HFF-Myc (cell line): ENCODE measurements at regions not wholly inside any gene's neighbourhood (a gene's known extent, or its start where the extent isn't known, plus 50 kb on each side); places are given as distances from the start of the nearest gene placed in this dataset.
"Not testable (repeated sequence)": the region's sequence is repeated elsewhere in the genome, so short reads cannot be mapped to it uniquely, and the experiment has no call there.

Experiments used
- DNase-seq: peaks from one replicate; pipeline ENCODE4 v3.0.0-alpha.2; 2011; ENCODE audit warnings: low read depth; ENCODE audit errors: extremely low read depth
- H3K4me3 ChIP-seq: replicated peaks from 2 replicates; pipeline ENCODE4 v1.5.1; 2011; ENCODE audit warnings: low read depth, mild to moderate bottlenecking, control low read depth, low read length
- CTCF ChIP-seq: IDR thresholded peaks from 2 replicates; pipeline ENCODE4 v1.5.1; 2012; ENCODE audit warnings: mild to moderate bottlenecking, low read depth, low read length, control low read depth; ENCODE audit errors: missing control alignments

GRCh38 chrX:46029777-46030176 lies 515.4 kb downstream of the ZNF674 start:
- no peak for DNase-seq
- no peak overlapping the region for H3K4me3 ChIP-seq
- TF ChIP-seq CTCF = no peak

GRCh38 chrX:46016296-46016695 lies 528.9 kb downstream of the ZNF674 start:
- DNase-seq = no peak
- H3K4me3 ChIP-seq = no peak overlapping the region
- TF ChIP-seq CTCF = no peak

- no peak overlapping the region for H3K4me3 ChIP-seq
- DNase-seq = no peak
- TF ChIP-seq CTCF = no peak
These were observed 529.6 kb downstream of the ZNF674 start for GRCh38 chrX:46015653-46016052.

- no peak for DNase-seq
- no peak overlapping the region for H3K4me3 ChIP-seq
- TF ChIP-seq CTCF = no peak
These were observed 552.7 kb downstream of the ZNF674 start for GRCh38 chrX:45992402-45993123.

- no peak for TF ChIP-seq CTCF
- H3K4me3 ChIP-seq = no peak overlapping the region
- DNase-seq = no peak
These were observed 558.2 kb downstream of the ZNF674 start for GRCh38 chrX:45986971-45987370.

GRCh38 chrX:45986081-45986480 lies 559.1 kb downstream of the ZNF674 start:
- no peak for DNase-seq
- TF ChIP-seq CTCF = no peak
- no peak overlapping the region for H3K4me3 ChIP-seq

- not testable (repeated sequence) for H3K4me3 ChIP-seq, DNase-seq
These were observed 562.1 kb downstream of the ZNF674 start for GRCh38 chrX:45982958-45983727.
